IMR-90 (cell line): ENCODE measurements at regions not wholly inside any gene's neighbourhood (a gene's known extent, or its start where the extent isn't known, plus 50 kb on each side); places are given as distances from the start of the nearest gene placed in this dataset.
"Not testable (repeated sequence)": the region's sequence is repeated elsewhere in the genome, so short reads cannot be mapped to it uniquely, and the experiment has no call there.

Experiments
- CEBPB ChIP-seq: IDR thresholded peaks from 2 replicates; pipeline ENCODE4 v1.6.1; 2012; ENCODE audit warnings: low read depth, low read length, improper control_type of control experiment
- FOS ChIP-seq: fragments of 150-350 bp; IDR thresholded peaks from 2 replicates; pipeline ENCODE4 v1.6.1; 2016; ENCODE audit warnings: low read depth, low read length
- POLR2A ChIP-seq: IDR thresholded peaks from 2 replicates; pipeline ENCODE4 v1.6.1; 2012; ENCODE audit warnings: mild to moderate bottlenecking, low read depth, low read length
- RCOR1 ChIP-seq: IDR thresholded peaks from 2 replicates; pipeline ENCODE4 v1.6.1; 2012; ENCODE audit warnings: mild to moderate bottlenecking, low read length, improper control_type of control experiment; ENCODE audit not compliant: insufficient replicate concordance
- SMC3 ChIP-seq: fragments of 150-350 bp; IDR thresholded peaks from 2 replicates; pipeline ENCODE4 v1.6.1; 2016; ENCODE audit warnings: low read depth, mild to moderate bottlenecking, antibody characterized with exemption, low read length, moderate library complexity
- TF ChIP-seq, protein P1 (sequence below): conservative IDR thresholded peaks from 2 replicates; pipeline ENCODE4 v1.5.1; 2012; ENCODE audit warnings: mild to moderate bottlenecking, low read depth, low read length, improper control_type of control experiment
- TF ChIP-seq, protein P2 (sequence below): fragments of 150-350 bp; IDR thresholded peaks from 2 replicates; pipeline ENCODE4 v1.6.1; 2017; ENCODE audit warnings: mild to moderate bottlenecking, antibody characterized with exemption, low read length, low read depth

DNA sequence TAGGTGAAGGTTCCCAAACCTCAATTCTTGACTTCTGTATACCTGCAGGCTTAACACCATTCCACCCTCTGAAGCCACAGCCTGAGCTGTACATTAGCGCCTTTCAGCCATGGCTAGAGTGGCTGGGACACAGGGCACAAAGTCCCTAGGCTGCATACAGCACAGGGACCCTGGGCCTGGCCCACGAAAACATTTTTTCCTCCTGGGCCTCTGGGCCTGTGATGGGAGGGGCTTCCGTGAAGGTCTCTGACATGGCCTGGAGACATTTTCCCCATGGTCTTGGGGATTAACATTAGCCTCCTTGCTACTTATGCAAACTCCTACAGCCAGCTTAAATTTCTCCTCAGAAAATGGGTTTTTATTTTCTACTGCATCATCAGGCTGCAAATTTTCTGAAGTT, 195.2 kb upstream of the NR3C2 start:
- not testable (repeated sequence) for TF ChIP-seq RCOR1, POLR2A, SMC3, FOS, CEBPB
- TF ChIP-seq, protein P1, sequence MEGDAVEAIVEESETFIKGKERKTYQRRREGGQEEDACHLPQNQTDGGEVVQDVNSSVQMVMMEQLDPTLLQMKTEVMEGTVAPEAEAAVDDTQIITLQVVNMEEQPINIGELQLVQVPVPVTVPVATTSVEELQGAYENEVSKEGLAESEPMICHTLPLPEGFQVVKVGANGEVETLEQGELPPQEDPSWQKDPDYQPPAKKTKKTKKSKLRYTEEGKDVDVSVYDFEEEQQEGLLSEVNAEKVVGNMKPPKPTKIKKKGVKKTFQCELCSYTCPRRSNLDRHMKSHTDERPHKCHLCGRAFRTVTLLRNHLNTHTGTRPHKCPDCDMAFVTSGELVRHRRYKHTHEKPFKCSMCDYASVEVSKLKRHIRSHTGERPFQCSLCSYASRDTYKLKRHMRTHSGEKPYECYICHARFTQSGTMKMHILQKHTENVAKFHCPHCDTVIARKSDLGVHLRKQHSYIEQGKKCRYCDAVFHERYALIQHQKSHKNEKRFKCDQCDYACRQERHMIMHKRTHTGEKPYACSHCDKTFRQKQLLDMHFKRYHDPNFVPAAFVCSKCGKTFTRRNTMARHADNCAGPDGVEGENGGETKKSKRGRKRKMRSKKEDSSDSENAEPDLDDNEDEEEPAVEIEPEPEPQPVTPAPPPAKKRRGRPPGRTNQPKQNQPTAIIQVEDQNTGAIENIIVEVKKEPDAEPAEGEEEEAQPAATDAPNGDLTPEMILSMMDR: not testable (repeated sequence)
- TF ChIP-seq, protein P2, sequence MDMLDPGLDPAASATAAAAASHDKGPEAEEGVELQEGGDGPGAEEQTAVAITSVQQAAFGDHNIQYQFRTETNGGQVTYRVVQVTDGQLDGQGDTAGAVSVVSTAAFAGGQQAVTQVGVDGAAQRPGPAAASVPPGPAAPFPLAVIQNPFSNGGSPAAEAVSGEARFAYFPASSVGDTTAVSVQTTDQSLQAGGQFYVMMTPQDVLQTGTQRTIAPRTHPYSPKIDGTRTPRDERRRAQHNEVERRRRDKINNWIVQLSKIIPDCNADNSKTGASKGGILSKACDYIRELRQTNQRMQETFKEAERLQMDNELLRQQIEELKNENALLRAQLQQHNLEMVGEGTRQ: not testable (repeated sequence)
